Left forelimb (tissue), 1 donor: ENCODE measurements at regions not wholly inside any gene's neighbourhood (a gene's known extent, or its start where the extent isn't known, plus 50 kb on each side); places are given as distances from the start of the nearest gene placed in this dataset.

ENCODE experiments used
- DNase-seq: peaks from one replicate; pipeline ENCODE4 v3.0.0-alpha.2; 2018; ENCODE audit warnings: low spot score

DNA sequence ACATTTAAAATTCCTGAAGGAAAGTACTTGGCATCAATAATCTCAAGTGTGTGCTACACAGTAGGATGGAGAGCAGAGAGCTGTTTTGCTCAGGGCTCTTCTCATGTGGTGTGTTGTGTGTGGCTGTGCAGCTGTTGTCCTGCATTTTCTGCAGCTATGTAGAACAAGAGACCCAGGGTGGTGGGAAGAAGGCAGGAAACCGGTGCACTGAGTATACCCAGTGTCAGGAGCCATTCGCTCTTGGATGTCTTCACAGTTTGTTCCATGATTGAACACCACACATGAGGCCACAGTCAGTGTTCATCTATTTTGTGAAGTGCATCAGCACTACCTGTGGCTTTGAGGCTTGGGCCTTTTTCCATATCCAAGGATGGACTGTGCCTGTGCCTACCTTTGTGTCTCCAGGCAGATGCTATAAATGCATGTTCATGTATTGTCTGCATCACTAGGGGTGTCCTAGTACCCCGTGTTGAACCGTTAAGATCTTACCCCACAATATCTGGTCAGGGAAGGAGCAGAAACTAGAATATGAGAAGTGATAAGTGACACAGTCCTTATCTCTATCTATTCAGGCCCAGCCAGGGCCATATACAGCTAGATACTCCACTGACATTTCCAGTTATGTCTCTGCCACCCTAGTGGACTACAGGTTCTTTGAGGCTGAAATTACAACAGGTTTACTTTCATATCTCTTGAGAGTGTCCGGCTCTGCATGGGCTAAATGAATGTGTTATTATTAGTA is 194.3 kb downstream of the NR2F2 start:
- no peak for DNase-seq

DNA sequence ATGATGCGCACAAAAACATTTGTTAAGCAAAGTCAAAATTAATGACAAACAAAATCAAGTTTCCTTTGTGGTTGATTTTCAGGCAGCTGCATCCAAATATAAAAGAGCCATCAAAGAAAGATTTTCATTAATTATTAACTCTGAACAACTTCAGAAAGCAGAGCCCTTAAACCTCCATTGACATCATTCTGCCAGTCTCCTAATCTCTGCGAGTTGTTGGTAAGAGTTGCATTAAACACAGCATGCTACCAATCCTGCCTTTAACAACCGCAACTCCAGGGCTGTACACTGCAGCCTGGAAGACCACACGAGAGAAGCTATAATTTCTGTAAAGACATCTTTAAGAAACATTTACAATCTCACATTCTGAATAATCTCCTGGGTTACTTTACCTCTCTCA is 204.6 kb downstream of the NR2F2 start:
- no peak for DNase-seq

DNA sequence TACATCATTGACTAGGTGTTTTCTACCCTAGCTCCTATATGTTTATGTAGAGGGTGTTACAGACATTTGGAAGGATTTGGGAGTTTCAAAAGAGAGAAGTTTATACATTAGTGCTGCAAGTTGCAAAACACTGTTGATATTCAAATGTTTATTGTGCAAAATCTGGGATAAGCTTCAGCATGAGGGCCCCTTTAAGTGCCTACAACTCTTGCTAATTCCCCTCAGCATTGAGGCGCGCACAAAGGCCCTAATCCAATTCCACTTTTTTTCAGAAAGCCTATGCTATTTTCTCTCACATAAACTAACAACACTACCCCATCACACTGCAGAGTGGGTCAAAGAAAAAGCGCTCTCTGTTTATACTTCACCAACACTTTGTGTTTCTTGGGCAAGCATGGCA is 208.0 kb downstream of the NR2F2 start:
- DNase-seq = no peak

DNA sequence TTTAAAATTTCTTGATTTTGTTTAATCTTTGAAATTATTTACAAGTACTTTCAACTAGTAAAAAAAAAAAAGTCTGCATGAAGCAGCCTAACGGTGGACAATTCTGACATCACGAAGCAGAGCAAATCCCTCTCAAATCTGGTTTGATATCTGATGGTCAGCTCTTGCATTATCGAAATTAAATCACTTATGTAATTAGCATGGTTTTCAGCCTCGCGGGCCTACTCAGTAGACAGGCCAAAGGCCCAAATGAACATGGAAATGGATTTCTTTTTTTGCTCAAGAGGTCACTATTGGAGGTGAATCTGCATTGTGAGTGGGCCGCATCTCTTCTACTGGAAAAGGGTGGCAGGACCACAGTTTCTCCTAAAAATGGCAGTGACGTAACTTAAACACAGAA is 209.8 kb downstream of the NR2F2 start:
- DNase-seq = no peak

DNA sequence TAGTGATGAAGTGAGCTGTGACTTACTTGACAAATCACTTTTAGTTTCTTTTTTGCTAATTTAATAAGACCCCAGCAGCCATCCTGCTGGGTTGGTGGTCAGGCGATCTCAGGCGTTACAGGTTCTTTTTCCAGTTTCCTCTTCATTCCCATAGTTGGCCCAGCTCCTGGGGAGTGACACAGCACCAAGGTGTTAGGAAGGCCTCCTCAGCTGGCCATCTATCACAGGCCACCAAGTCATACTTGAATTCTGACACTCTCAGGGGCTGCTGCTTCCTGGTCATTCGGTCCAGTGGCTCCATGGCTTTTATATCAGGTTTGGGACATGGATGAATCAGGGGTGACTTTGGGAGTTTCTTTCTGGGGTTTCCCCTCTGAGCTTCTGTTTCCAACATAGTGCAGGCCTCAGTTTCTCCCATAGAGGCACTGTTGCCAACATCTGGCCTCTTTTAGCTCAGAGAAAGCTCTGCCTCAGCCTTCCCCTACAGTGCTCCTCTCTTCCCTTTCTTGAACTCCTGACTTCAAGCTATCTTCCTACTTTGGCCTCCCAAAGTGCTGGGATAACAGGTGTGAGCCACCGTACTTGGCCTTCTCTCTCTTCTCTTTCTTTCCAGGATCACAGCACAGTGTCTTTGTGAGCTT is 211.8 kb downstream of the NR2F2 start:
- DNase-seq = no peak

DNA sequence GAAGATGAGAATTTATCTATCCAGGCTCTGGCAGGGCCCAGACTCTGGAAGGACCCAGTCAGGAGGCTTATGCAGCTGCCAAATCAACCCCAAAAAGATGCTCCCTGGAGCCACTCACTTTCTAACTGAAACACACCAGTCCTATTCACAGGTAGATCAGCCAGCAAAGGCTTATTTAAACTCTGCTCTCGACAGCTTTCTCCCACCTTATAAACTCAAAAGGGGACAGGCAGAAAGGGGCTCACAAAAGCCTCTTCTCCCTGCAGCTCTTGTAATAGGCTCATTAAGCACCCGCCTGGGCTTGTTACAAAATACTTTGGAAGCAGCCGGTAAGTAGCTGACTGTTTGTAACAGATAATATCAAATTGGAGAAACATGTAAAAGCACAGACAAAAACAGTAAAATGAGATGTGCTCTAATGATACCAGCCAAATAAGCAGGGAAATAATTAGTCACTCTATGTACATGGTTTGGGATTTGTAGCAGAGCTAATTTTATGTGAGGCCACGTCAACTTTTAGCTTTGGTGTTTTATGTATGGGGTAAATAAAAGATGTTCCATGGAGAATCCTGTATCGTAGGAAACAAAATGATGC is 213.8 kb downstream of the NR2F2 start:
- no peak for DNase-seq

DNA sequence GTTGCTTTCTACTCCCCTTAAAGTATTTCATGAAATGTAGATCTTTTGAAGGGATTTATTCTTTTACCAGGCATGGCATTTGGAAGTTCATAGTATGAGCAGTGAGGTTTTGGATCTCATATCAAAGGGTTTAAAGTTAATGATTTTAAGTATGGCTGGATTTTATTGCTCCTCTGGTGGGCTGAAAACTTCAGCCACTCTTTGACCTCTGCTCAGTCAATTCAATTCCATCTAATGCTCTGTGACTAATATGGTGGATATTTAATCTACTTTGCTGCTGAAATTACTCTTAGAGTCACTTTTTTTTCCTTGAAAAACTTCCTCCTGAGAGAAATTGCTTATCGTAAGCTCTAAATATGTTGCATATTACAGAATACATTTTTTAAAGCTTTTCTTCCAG is 218.6 kb downstream of the NR2F2 start:
- no peak for DNase-seq

DNA sequence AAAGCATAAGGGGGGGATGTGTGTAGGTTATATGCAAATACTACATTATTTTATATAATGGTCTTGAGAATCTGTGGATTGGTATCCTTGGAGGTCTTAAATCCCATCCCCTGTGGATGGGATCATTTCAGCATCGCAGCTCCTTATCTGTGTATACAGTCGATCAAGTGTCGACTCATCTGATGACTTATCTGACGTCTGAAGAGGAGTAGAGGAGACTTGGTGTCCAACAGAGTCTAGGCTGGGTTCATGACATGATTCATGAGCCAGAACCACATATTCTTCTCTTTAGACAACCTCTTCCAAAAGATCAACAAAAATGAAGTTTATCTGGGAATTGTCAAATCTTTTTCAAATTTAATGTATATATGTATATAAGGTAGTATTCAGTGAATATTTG is 220.7 kb downstream of the NR2F2 start:
- DNase-seq = no peak

DNA sequence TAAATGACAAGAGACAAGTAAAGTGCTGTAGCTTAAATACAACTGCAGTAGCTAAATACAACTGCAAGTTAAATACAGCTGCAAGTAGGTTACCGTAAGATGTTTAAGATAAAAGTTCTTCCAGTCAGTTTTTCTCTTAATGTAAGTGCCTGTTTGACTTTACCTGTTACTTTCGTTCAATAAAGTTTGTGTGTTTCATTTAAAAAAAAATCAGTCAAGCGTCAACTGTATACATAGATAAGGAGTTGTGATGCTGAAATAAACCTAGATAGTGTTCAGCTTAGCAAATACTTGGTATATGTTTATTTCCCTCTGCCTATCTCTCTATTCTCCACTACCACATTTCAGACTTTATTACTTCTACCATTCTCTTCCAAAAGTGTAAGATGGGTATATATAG is 221.2 kb downstream of the NR2F2 start:
- no peak for DNase-seq

DNA sequence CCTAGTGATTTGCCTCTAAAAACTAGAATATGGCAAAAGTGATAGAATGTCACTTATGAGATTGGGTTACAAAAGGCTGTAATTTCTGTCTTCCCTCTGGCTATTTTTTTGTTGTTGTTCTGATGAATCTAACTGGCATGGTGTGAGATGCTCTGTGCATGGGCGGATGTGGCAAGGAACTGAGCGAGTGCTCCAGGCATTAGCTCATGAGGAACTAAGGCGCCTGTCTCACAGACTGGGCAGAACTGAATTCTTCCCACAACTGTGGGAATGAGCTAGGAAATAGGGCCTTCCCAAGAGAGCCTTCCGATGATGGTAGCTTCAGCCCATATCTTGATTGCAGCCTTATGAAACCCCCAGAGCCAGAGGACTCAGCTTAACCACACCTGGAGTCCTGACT is 222.5 kb downstream of the NR2F2 start:
- DNase-seq = no peak

DNA sequence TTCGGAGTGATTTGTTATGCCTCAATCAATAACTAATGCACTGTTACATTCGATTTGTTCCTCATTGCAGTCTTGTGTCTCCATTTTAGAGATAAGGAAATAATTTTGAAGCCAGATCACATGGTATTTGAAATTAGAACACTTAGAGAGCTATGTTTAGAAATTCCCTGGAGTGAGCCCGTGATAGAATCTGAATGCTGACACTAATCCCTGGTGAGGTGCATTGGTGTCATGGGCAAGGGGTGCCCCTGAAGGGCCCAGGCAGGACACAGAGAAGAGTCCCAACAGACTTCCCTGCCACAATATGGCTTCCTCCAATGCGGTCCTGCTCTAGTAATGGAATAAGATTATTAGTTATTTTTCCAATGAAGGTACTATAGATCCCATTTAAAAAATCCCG is 223.0 kb downstream of the NR2F2 start:
- no peak for DNase-seq

DNA sequence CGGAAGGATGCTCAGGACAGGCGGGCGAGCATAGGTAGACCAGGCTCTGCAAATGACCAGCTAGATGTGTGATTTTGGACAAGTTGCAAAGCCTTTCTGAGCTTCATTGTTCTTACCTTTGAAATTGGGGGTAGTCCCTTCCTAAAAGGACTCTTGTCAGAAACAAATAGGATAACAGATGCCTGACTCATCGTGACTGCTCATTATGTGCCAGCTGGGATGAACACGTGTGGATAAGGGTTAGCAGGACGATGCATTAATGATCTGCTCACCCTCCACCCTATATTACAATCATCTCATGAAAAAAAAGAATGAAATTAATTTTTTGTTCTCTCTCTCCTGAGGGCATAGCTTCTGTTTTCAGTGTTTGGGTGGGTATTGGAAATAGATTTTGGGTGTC is 223.4 kb downstream of the NR2F2 start:
- no peak for DNase-seq

DNA sequence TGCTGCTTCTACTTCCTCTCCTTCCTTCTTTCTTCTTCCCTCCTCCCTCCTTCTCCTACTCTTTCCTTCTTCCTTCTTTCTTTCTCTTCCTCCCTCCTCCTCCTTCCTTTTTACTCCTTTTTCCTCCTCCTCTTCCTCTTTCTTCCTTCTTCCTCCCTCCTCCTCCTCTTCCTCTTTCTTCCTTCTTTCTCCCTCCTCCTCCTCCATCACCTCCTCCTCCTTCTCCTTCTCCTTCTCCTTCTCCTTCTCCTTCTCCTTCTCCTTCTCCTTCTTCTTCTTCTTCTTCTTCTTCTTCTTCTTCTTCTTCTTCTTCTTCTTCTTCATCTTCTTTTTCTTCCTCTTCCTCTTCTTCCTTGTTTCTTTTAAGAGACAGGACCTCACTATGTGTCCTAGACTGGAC is 224.0 kb downstream of the NR2F2 start:
- DNase-seq = no peak

DNA sequence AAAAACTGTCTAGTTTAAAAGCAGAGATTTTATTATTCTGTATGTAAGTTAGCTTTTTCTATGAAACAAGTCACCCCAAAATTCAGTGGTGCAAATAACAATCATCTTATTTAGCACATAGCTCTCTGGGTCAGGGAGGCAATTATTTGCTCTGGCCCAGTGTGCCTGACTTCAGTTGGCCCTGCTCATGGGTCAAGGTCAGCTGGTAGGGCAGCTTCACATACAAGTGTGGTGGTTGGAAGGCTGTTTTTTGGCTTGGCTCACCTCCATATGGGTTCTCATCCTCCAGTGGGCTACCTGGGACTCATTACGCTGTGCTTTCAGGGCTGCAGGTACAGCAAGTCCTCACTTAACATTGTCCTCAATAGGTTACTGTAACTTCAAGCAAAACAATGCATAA is 228.6 kb downstream of the NR2F2 start:
- no peak for DNase-seq

DNA sequence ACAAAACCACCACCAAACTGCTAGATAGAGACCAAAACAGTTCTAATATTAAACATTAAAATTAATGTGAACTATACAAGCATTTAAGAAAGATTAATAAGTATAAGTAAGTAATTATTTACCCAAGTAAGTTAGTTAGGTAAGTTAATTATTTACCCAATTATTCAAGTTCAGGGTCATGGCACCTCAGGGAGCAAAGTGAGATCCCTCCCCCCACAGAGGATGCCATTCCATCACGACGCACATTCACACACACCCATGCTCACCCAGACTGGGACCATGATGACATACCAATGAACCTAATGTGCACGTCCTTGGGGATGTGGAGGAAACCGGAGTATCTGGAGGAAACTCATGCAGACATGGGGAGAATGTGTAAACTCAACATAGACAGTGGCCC is 229.1 kb downstream of the NR2F2 start:
- DNase-seq = no peak

DNA sequence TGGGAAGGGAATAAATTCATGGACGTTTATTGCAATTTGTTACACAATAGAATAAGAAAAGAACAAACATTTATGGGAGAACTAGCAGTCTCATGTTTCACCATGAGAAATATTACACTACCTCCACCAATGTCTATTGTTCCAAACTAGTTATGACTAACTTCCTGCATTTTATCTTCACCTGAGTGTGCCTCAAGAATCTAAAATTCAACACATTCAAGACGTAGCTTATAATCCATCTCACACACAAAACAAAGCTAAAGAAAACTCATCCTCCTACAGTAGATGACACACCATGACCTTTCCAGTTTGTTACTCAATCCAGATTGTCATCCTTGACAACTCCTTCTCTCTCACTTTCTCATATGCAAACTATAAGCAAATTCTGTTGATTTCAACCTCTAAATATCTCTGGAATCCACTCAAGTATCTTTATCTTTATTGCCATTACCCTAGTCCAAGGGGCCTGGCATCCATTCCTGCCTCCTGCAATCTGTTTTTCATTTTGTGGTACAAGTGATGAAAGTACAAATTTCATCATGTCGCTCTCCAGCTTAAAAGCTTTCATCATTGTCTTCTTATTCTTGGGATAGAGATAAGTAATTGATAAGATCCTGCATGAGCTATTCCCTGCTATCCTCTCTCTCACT is 229.9 kb downstream of the NR2F2 start:
- no peak for DNase-seq

DNA sequence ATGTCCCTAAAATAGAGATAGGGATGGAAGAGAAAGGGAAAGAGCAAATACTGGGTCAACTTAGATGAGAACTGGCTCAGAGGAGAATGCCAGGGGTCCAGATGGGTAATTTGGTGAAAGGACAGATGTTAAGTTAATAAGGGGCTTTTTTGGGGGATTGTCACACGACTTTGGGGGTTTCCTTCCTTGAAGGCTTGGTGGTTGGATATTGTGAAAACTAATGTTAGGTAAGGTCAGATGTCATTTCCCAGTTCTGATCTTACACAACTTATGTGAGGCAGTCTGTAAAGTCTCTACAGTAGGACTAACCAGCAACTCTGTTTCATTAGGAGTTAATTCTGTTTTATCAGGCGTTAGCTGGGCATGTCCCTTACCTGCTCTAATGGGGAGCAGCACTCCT is 231.1 kb downstream of the NR2F2 start:
- DNase-seq = no peak

DNA sequence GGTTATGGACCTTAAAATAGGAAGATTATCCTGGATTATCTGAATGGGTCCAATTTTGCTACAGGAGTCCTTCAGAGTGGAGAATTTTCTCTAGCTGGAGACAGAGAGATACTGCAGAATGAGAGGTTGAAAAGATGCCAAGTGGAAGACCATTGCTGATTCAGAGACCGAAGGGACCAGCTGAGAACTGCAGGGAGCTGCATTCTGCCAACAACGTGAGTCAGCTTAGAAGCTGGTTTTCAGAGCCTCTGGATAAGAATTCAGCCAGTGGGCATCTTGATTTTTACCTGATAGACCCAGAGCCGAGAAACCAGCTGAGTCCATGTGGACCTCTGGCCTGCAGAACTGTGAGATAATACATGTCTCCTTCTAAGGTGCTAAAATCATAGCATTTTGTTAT is 234.0 kb downstream of the NR2F2 start:
- DNase-seq = no peak

DNA sequence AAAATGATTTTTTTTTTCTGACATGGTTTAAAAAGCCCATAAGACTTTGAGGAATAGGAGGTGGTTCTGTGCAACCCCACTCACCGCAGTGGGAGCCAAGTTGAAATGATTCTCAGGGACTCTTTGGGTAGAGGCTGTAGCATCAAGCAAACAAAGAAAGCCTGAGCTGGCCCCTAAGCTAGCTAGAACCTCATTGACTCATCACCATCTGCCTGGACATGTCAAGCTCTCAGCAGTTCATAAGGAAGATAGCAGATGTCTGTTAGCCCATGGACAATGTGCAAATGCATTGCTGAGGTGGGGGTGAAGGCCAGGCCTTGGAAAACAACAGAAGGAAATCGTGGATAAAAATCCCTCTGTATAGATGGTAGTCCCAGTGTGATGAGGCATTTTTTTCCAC is 234.8 kb downstream of the NR2F2 start:
- no peak for DNase-seq

DNA sequence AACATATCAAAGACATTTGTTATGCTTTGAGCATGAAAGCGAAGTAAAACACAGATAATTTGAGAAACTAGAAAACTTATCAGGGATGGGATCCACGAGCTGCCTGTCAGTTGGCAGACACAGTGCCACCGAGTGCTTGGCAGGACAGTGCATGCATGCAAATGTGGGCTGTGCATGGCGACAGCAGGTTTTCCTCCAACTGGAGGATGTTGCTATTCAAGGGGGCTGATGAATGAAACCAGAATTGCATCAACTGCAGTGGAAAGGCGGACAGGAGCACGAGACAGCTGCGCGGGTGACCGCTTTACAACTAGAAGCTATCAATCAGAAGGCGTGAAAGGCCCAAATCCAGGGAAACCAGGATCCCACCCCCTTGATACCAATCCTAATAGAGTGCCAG is 244.3 kb downstream of the NR2F2 start:
- DNase-seq = no peak

DNA sequence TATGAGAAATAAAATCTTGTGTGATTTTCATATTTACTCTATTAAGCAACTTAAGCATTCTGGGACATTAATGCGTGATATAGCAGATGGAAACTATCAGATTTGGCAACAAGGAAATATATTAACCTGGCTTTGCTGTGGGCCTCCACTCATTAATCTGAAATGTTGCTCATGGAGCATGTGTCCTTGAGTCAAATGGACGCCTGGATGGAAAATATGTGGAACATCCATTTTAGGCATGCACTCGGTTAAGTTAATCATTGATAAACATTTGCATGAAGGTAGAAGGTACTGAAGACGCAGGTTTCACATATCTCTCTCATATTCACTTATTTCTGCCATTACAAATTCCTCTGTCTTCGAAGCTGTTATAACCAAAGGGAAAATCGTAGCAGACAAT is 246.1 kb downstream of the NR2F2 start:
- no peak for DNase-seq

DNA sequence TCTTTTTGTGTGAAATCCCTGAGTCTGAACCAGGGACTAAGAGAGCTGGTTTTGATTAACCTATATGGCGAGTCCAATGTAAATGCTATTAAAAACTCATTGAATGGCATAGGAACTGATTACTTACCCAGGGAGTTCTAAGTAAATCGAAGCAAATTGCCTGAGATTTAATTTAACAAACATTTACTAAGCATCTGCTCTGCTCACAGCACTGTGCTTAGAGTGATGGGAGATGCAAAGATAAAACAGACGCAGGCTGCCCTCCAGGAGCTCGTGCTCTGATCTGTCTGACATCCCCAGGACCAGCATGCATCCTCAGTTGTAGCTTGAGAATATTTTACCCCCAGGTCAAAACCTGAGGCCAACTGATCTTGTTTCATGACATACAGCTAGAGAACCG is 247.9 kb downstream of the NR2F2 start:
- no peak for DNase-seq

DNA sequence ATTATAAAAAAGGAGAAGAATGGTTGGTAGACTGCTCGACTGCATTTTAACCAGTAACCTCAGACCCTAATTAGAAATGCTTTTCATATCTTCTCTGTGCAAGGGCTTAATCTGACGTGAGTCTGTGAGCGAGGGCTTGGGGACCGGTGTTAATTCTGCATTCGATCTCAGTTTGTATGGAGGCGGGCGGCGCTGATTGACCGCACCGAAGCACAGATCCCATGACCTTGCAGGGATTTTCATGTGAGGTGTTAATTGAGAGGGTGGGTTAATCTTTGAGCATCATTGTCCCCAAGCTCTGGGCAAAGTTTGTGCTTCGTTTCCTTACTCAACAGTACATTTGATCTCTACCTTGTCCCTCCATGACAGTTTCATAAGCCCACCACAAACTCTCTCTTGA is 250.9 kb downstream of the NR2F2 start:
- DNase-seq = no peak
